SU-DHL-6 (cell line): ENCODE measurements at regions not wholly inside any gene's neighbourhood (a gene's known extent, or its start where the extent isn't known, plus 50 kb on each side); places are given as distances from the start of the nearest gene placed in this dataset.

Experiments
- H2AFZ ChIP-seq: fragments of 200-600 bp; sonication (generic); 2 replicates; pipeline ENCODE4 v1.6.1; 2014; ENCODE audit warnings: low read depth, mild to moderate bottlenecking, moderate library complexity, mixed read lengths, antibody characterized with exemption, low read length; ENCODE audit not compliant: severe bottlenecking
- H3F3A ChIP-seq: fragments of 200-600 bp; shearing (Covaris generic); 2 replicates; pipeline ENCODE4 v1.6.0; 2016; ENCODE audit warnings: antibody characterized with exemption, mild to moderate bottlenecking; ENCODE audit not compliant: insufficient read depth
- H3K27ac ChIP-seq: fragments of 200-600 bp; sonication (generic); 2 replicates; pipeline ENCODE4 v1.5.1; 2016; ENCODE audit warnings: low read depth, mild to moderate bottlenecking, low read length, moderate library complexity, mixed read lengths
- H3K27me3 ChIP-seq: fragments of 200-600 bp; sonication (generic), shearing (Covaris generic); 2 replicates; pipeline ENCODE4 v1.6.0; 2014; ENCODE audit warnings: mild to moderate bottlenecking, low read length
- H3K36me3 ChIP-seq: fragments of 200-600 bp; sonication (generic); 2 replicates; pipeline ENCODE4 v1.6.1; 2014; ENCODE audit warnings: mild to moderate bottlenecking, low read length, mixed read lengths
- H3K4me2 ChIP-seq: fragments of 300-600, 200-600 bp; shearing (Covaris generic), sonication (generic); 2 replicates; pipeline ENCODE4 v1.6.0; 2014; ENCODE audit warnings: low read length, low read depth, mild to moderate bottlenecking; ENCODE audit not compliant: poor library complexity, severe bottlenecking
- H3K4me3 ChIP-seq: fragments of 200-600 bp; sonication (generic); 2 replicates; pipeline ENCODE4 v1.5.1; 2014; ENCODE audit warnings: antibody characterized with exemption, low read length, mild to moderate bottlenecking, mixed read lengths; ENCODE audit not compliant: insufficient read depth, poor library complexity, severe bottlenecking
- H3K79me2 ChIP-seq: fragments of 200-600 bp; sonication (generic); 2 replicates; pipeline ENCODE4 v1.6.1; 2014; ENCODE audit warnings: mild to moderate bottlenecking, low read length, moderate library complexity; ENCODE audit not compliant: insufficient read depth
- H3K9ac ChIP-seq: fragments of 200-600 bp; sonication (generic); 2 replicates; pipeline ENCODE4 v1.7.0; 2014; ENCODE audit warnings: mild to moderate bottlenecking, low read length
- H3K9me2 ChIP-seq: fragments of 200-600 bp; sonication (generic); replicated peaks from 2 replicates; pipeline ENCODE4 v1.6.1; 2014; ENCODE audit warnings: low read length; ENCODE audit not compliant: insufficient read depth
- H3K9me3 ChIP-seq: fragments of 200-600 bp; sonication (generic); 2 replicates; pipeline ENCODE4 v1.6.1; 2014; ENCODE audit warnings: low read length, mixed read lengths; ENCODE audit not compliant: insufficient read depth
- H4K20me1 ChIP-seq: fragments of 200-600 bp; sonication (generic); 2 replicates; pipeline ENCODE4 v1.6.1; 2014; ENCODE audit warnings: low read depth, mild to moderate bottlenecking, antibody characterized with exemption, low read length, moderate library complexity, mixed read lengths
- CTCF ChIP-seq: fragments of 200-600 bp; sonication (generic); IDR thresholded peaks from one replicate; pipeline ENCODE4 v1.5.1; 2017; ENCODE audit warnings: antibody characterized with exemption, mild to moderate bottlenecking, low read length, moderate library complexity; ENCODE audit not compliant: insufficient read depth, poor library complexity, severe bottlenecking
- EZH2phosphoT487 ChIP-seq: fragments of 200-600 bp; sonication (generic), shearing (Covaris generic); conservative IDR thresholded peaks from 2 replicates; pipeline ENCODE4 v1.6.1; 2018; ENCODE audit warnings: mild to moderate bottlenecking, antibody characterized with exemption, low read length, moderate library complexity, mixed read lengths

DNA sequence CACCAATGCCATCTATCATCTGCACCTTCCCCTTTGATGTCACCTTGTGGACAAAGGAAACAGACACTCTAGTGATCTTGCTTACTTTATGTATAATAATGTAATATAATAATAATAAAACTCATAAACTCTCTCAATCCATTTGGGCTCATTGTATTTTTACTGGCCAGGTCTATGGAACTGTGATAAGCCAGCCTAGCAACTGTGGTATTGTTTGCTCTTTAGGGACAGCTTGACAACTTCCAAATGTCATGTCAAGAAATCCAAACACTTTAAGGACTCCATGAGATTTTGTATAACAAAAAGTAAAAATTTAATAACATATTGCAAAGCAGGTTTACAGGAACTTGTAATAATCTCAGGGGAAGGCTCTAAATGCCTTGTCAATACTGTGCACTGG is 1163.4 kb upstream of the TMPRSS15 start:
- H3K36me3 ChIP-seq: no peaks in the 10 kb centered on the region
- H4K20me1 ChIP-seq: no peaks in the 10 kb centered on the region
- no peaks in the 10 kb centered on the region for H3K9me2 ChIP-seq
- H3K9ac ChIP-seq: no peak overlapping the region
- TF ChIP-seq CTCF (no peak), EZH2phosphoT487 (no peak)
- no peaks in the 10 kb centered on the region for H3K27me3 ChIP-seq
- H3K79me2 ChIP-seq: no peaks in the 10 kb centered on the region
- no peak overlapping the region for H3K4me2 ChIP-seq
- no peaks in the 10 kb centered on the region for H3F3A ChIP-seq
- H2AFZ ChIP-seq: no peak overlapping the region
- H3K27ac ChIP-seq: no peak overlapping the region
- no peak overlapping the region for H3K4me3 ChIP-seq
- H3K9me3 ChIP-seq: 0 out of 2 replicates have a peak, but pooled peaks cover 3% of the 10 kb centered on the region

GRCh38 chr21:19577381-19577780 is 1173.8 kb upstream of the TMPRSS15 start:
- Histone ChIP-seq H3K4me2 (no peak overlapping the region), H3K27me3 (no peaks in the 10 kb centered on the region)

DNA sequence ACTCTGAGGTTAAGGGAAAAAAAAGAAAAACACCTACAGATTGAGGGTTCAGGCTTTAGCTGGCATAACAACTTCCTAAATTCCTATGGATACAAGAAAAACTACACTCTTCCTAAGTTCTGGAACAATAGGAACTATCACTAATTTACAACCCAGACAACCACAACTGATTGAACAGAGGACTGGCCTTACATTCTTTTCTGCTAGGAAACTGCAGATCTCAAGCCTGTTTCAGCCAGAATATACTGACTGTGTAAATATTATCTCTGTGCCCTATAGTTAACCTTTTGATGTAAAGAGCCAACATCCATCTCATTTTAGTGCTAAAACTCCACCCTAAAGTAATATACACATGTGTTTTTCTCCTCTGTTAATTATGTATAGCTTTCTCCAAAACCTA is 1186.5 kb upstream of the TMPRSS15 start:
- no peak overlapping the region for H3K4me2 ChIP-seq
- no peak overlapping the region for H3K4me3 ChIP-seq
- no peaks in the 10 kb centered on the region for H4K20me1 ChIP-seq
- H3K9me2 ChIP-seq: no peaks in the 10 kb centered on the region
- no peak overlapping the region for H3K27ac ChIP-seq
- no peak overlapping the region for H3K9ac ChIP-seq
- TF ChIP-seq EZH2phosphoT487 (no peak), CTCF (no peak)
- no peaks in the 10 kb centered on the region for H3K27me3 ChIP-seq
- H3F3A ChIP-seq: no peaks in the 10 kb centered on the region
- H3K79me2 ChIP-seq: no peaks in the 10 kb centered on the region
- H3K9me3 ChIP-seq: no peaks in the 10 kb centered on the region
- H2AFZ ChIP-seq: no peak overlapping the region
- peaks cover 2% of the 10 kb centered on the region; the same call in 1 of the 2 replicates for H3K36me3 ChIP-seq

More at GRCh38 chr21:19577381-19577780, 1173.8 kb upstream of the TMPRSS15 start:
- Histone ChIP-seq H3K36me3 (no peaks in the 10 kb centered on the region), H4K20me1 (no peaks in the 10 kb centered on the region), H3K9me3 (no peaks in the 10 kb centered on the region), H3K4me3 (no peak overlapping the region), H3K79me2 (no peaks in the 10 kb centered on the region), H2AFZ (no peak overlapping the region), H3K9me2 (no peaks in the 10 kb centered on the region), H3F3A (no peaks in the 10 kb centered on the region), H3K9ac (no peak overlapping the region), H3K27ac (no peak overlapping the region)
- no peak for TF ChIP-seq EZH2phosphoT487
- TF ChIP-seq CTCF: no peak
